ENCODE measurements at regions not wholly inside any gene's neighbourhood (a gene's known extent, or its start where the extent isn't known, plus 50 kb on each side); places are given as distances from the start of the nearest gene placed in this dataset.
A peak's percentile ranks its signal among the peaks of the same experiment; 100 is the strongest.

DNA sequence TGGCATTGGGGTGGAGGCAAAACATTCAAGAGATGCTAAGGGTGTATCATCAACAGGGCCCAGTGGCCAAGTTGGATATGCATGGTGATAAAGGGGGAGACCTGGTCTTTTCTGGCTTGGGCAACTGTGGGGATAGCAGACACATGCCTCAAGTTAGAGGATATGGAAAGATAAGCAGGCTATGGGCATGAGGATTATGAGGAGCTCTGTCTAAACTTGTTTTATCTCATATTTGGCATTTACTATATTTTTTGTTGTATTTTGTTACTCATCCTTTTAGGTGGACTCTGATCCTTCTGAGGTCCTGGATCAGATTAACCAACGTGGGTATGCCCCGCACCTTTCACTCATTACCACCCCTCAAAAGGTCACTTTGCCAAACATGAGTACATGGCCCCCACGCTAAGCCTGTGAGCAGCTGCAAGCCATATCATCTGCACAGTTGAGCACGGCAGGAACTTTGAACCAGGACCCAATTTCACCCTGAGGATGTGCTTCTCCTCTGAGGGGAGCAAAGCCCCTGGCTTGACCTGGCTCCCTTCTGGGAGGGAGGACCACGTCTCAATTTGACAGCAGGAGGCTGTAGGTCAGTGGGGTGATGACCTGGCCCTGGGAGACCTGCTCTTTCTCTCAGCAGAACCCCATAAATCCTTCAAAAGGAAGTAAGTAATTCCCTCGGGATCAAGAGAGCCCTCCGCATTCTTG is 71.1 kb upstream of the CD180 start:
- Histone ChIP-seq H3K18ac (ENCODE audit: low read depth in 1 of 2, low read length in 2 of 2) (peak overlapping the region; percentile 98), H3K27me3 (ENCODE audit: control insufficient read depth in 1 of 2, insufficient read depth in 1 of 2, low read length in 2 of 2) (no peaks in the 10 kb centered on the region), H3K27ac (ENCODE audit: low read length, poor library complexity, severe bottlenecking) (peak overlapping the region; percentile 58), H3K4ac (ENCODE audit: low read depth in 1 of 2, low read length in 2 of 2) (peak overlapping the region; percentile 85 to 99), H2AFZ (ENCODE audit: low read depth, low read length) (no peak overlapping the region), H3K14ac (ENCODE audit: low read length in 2 of 2) (peak overlapping the region in 1 of 2 experiments; percentile 75), H2AK5ac (ENCODE audit: low read length, severe bottlenecking) (peak overlapping the region; percentile 84), H3K9ac (ENCODE audit: low read length) (peak overlapping the region; percentile 62), H2BK5ac (ENCODE audit: low read depth, low read length, poor library complexity, severe bottlenecking) (peak overlapping the region; percentile 60), H3K9me3 (ENCODE audit: control insufficient read depth, low read length) (no peaks in the 10 kb centered on the region), H4K8ac (ENCODE audit: low read length) (peak overlapping the region; percentile 95), H2BK120ac (ENCODE audit: low read depth, low read length) (peak overlapping the region; percentile 95), H2BK15ac (ENCODE audit: low read depth, poor library complexity, severe bottlenecking) (peak overlapping the region; percentile 83), H3K79me1 (replicated peaks; ENCODE audit: low read length, poor library complexity, severe bottlenecking) (no peaks in the 10 kb centered on the region), H4K91ac (ENCODE audit: low read length) (peak overlapping the region; percentile 98), H3K36me3 (ENCODE audit: control insufficient read depth in 1 of 2, insufficient read depth in 2 of 2, low read depth in 1 of 2, low read length in 2 of 2) (no peaks in the 10 kb centered on the region), H3K4me1 (ENCODE audit: control insufficient read depth, insufficient read depth, low read depth, low read length) (peaks cover 5% of the 10 kb centered on the region), H3K4me3 (ENCODE audit: insufficient read depth in 1 of 2, low read depth in 1 of 2, low read length in 2 of 2) (peak overlapping the region in 1 of 2 experiments; percentile 33), H3K4me2 (ENCODE audit: low read length, poor library complexity, severe bottlenecking) (no peak overlapping the region), H2BK12ac (ENCODE audit: low read length in 2 of 2) (peak overlapping the region; percentile 99 to 100), H3K23ac (ENCODE audit: low read length in 2 of 2) (peak overlapping the region in 1 of 2 experiments; percentile 87)
- peak; percentile 22 for DNase-seq
- WGBS = 13% methylated on average over 7 of the region's 7 CpGs

DNA sequence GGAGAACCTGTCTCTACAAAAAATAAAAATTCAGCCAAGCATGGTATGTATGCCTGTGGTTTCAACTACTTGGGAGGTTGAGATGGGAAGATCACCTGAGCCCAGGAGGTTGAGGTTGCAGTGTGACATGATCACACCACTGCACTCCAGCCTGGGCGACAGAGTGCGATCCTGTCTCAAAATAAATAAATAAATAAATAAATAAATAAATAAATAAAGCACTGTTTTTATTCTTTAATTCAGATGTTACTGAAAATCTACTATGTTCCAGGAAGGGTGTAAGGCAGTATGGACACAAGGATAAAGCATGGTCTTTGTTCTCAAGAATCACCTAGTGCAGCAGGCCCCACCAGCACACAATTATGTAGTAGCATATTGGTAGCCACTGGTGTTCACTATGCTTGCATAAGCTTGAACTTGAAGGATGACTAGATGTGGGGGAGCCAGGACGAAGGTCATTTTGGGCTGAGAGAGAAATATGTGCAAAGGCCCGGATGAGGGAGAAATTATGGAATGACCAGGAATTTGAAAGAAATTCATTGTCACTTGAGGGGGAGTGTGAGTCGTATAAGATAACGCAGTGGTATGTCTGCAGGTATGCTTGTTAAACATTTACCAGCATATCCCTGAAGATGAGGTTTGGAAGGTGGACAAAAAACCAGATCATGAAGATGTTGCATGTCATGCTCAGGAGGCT is 70.2 kb upstream of the CD180 start:
- no peaks in the 10 kb centered on the region for H3K36me3 ChIP-seq (ENCODE audit: control insufficient read depth in 1 of 2, insufficient read depth in 2 of 2, low read depth in 1 of 2, low read length in 2 of 2)
- H3K27me3 ChIP-seq (ENCODE audit: control insufficient read depth in 1 of 2, insufficient read depth in 1 of 2, low read length in 2 of 2) = no peaks in the 10 kb centered on the region
- H2BK12ac ChIP-seq (ENCODE audit: low read length in 2 of 2) = peak overlapping the region; percentile 95 to 97
- H3K4me2 ChIP-seq (ENCODE audit: low read length, poor library complexity, severe bottlenecking) = no peak overlapping the region
- H2AFZ ChIP-seq (ENCODE audit: low read depth, low read length) = no peak overlapping the region
- H2AK5ac ChIP-seq (ENCODE audit: low read length, severe bottlenecking) = no peak overlapping the region
- 91% methylated on average over 4 of the region's 6 CpGs for WGBS
- peak overlapping the region in 1 of 2 experiments; percentile 5 for H3K23ac ChIP-seq (ENCODE audit: low read length in 2 of 2)
- peak overlapping the region; percentile 82 to 99 for H3K4ac ChIP-seq (ENCODE audit: low read depth in 1 of 2, low read length in 2 of 2)
- peak overlapping the region; percentile 85 for H4K8ac ChIP-seq (ENCODE audit: low read length)
- peak overlapping the region in 1 of 2 experiments; percentile 75 for H3K14ac ChIP-seq (ENCODE audit: low read length in 2 of 2)
- H3K79me1 ChIP-seq (replicated peaks; ENCODE audit: low read length, poor library complexity, severe bottlenecking) = no peaks in the 10 kb centered on the region
- H3K9ac ChIP-seq (ENCODE audit: low read length) = no peak overlapping the region
- H2BK15ac ChIP-seq (ENCODE audit: low read depth, poor library complexity, severe bottlenecking) = no peak overlapping the region
- DNase-seq = no peak
- H3K9me3 ChIP-seq (ENCODE audit: control insufficient read depth, low read length) = no peaks in the 10 kb centered on the region
- no peak overlapping the region for H2BK5ac ChIP-seq (ENCODE audit: low read depth, low read length, poor library complexity, severe bottlenecking)
- H3K18ac ChIP-seq (ENCODE audit: low read depth in 1 of 2, low read length in 2 of 2) = peak overlapping the region; percentile 98
- H4K91ac ChIP-seq (ENCODE audit: low read length) = peak overlapping the region; percentile 81
- no peak overlapping the region for H3K27ac ChIP-seq (ENCODE audit: low read length, poor library complexity, severe bottlenecking)
- H2BK120ac ChIP-seq (ENCODE audit: low read depth, low read length) = peak overlapping the region; percentile 95
- H3K4me3 ChIP-seq (ENCODE audit: insufficient read depth in 1 of 2, low read depth in 1 of 2, low read length in 2 of 2) = no peak overlapping the region
- H3K4me1 ChIP-seq (ENCODE audit: control insufficient read depth, insufficient read depth, low read depth, low read length) = peaks cover 5% of the 10 kb centered on the region

DNA sequence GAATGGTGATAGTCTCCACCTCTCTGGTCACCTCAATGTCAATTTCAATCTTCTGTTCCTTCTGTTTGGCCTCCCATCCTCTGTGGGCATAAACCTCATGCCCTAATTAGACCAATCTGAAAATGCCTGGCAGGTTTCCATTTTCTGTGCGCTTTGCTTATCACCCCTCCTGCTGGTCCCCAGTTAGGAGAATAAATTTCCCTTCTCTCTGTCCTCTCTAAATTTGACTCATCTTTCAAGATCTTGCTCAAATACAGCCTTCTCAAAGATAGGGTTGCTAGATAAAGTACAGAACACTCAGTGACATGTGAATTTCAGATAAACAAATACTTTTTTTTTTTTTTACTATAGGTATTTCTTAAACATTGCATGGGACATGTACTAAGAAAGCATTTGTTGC is 69.4 kb upstream of the CD180 start:
- Histone ChIP-seq H3K14ac (ENCODE audit: low read length in 2 of 2) (no peak overlapping the region), H2BK5ac (ENCODE audit: low read depth, low read length, poor library complexity, severe bottlenecking) (no peak overlapping the region), H3K23ac (ENCODE audit: low read length in 2 of 2) (no peak overlapping the region), H2BK12ac (ENCODE audit: low read length in 2 of 2) (peak overlapping the region in 1 of 2 experiments; percentile 7), H3K79me1 (replicated peaks; ENCODE audit: low read length, poor library complexity, severe bottlenecking) (no peaks in the 10 kb centered on the region), H4K91ac (ENCODE audit: low read length) (no peak overlapping the region), H2AK5ac (ENCODE audit: low read length, severe bottlenecking) (no peak overlapping the region), H2BK15ac (ENCODE audit: low read depth, poor library complexity, severe bottlenecking) (no peak overlapping the region), H2BK120ac (ENCODE audit: low read depth, low read length) (peak overlapping the region; percentile 88), H3K4me3 (ENCODE audit: insufficient read depth in 1 of 2, low read depth in 1 of 2, low read length in 2 of 2) (no peak overlapping the region), H3K9me3 (ENCODE audit: control insufficient read depth, low read length) (no peaks in the 10 kb centered on the region), H3K4me1 (ENCODE audit: control insufficient read depth, insufficient read depth, low read depth, low read length) (peaks cover 5% of the 10 kb centered on the region), H3K18ac (ENCODE audit: low read depth in 1 of 2, low read length in 2 of 2) (peak overlapping the region in 1 of 2 experiments; percentile 50), H3K4me2 (ENCODE audit: low read length, poor library complexity, severe bottlenecking) (no peak overlapping the region), H2AFZ (ENCODE audit: low read depth, low read length) (no peak overlapping the region), H4K8ac (ENCODE audit: low read length) (peak overlapping the region; percentile 39), H3K9ac (ENCODE audit: low read length) (no peak overlapping the region), H3K4ac (ENCODE audit: low read depth in 1 of 2, low read length in 2 of 2) (peak overlapping the region in 1 of 2 experiments; percentile 81), H3K36me3 (ENCODE audit: control insufficient read depth in 1 of 2, insufficient read depth in 2 of 2, low read depth in 1 of 2, low read length in 2 of 2) (no peaks in the 10 kb centered on the region), H3K27ac (ENCODE audit: low read length, poor library complexity, severe bottlenecking) (no peak overlapping the region), H3K27me3 (ENCODE audit: control insufficient read depth in 1 of 2, insufficient read depth in 1 of 2, low read length in 2 of 2) (no peaks in the 10 kb centered on the region)
- 55% methylated on average over 1 of the region's 1 CpG for WGBS
- DNase-seq = peak; percentile 45
